Superior temporal gyrus (tissue), 1 donor: ENCODE measurements at regions not wholly inside any gene's neighbourhood (a gene's known extent, or its start where the extent isn't known, plus 50 kb on each side); places are given as distances from the start of the nearest gene placed in this dataset.
"Not testable (repeated sequence)": the region's sequence is repeated elsewhere in the genome, so short reads cannot be mapped to it uniquely, and the experiment has no call there.

Source experiments
- DNase-seq: peaks from one replicate; pipeline ENCODE4 v3.0.0-alpha.2; 2016; ENCODE audit errors: extremely low spot score

DNA sequence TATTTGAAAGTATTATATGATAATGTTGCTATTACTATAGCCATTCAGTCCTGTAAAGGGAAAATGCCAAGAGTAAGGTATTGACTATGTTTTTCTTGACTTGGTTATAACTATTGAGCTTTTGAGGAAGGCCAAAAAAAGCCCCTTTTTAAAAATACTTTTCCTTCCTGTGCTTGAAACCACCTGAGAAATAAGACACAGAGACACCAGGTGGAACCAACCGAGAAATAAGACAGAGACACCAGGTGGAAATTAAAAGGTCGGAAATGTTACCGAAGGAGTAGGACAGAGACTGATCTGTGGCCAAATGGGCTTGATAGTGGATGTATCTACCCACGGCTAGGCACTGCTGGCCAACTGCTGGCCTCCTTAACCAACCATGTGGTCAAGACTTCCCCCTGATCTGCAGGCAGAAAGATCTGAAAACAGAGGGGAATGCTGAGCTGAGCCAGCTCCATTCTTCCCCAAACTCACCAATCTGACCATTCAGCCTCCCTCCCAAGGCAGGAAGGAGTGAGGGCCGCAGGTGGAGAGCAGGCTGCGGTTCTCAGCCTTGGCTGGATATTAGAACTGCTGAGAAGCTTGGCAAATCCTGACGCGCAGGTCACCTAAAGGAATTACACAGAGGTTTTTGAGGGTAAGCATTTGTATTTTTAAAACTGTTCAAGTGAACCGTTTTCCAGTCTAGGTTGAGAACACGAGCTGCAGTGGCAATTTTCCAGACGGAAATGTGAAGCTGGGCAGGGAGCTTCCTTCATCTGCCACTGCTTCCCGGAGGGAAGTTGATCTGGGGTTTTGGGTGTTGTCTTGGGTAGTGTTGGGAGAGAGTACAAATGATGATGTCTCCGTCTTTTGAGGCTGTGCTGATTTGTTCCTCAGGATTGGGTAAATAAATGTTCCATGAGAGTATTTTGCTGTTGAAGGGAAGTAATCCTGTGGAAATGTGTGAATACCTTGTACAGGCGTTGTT is 121.7 kb upstream of the EXOC2 start:
- DNase-seq = no peak

DNA sequence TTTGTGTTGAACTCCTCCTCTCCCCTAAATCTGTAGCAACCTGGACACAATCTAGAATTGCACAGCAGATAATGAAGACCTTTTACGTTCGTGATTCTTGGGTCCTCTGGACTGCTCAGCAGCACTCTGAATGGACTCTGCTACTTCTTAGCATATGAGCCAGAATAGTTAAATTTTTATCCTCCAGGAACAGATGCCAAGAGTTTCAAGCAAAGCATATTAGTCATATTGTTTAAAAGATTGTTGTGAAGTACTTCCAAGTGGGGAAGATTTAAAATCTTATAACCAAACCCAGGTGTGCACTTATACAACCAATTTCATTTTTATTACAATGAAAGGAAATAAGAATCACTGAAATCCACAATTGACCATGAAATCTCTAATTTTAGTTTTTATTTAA is 118.9 kb upstream of the EXOC2 start:
- no peak for DNase-seq

DNA sequence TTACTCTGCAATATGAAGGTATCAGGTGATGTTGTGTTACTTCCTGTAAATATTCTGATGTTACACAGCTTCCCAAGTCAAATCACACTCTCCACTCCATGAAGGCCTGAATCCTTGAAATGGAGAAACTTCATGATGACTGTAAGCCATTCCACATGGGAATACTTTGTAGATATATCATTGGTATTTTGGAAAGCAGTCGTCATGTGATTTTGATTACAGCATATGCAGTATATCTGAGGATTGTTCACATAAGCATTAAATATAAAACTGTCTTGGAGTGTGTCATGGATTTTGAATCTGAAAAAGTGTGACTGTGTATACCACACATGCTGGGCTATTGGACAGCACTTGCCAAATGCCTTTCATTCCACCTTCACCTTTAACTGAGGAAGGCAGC is 118.3 kb upstream of the EXOC2 start:
- DNase-seq = no peak

DNA sequence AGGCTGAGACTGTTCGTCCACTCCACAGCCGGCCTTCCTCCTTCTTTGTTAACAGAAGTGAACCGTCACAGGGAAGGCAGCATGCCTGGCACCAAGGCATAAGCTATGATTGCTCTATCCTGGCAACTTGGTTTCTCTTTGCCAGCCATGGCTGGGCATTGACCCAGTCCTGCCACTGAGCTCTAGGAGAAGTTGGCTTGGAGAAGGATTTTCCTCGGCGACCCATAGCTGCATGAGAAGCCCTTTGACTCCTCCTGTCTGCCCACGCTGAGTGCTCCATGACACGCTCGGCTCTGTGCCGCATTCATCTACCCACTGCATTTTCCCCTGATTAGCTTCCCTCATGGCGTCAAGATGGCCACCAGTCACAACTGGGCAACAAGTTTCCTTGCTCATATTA is 111.8 kb upstream of the EXOC2 start:
- no peak for DNase-seq

- no peak for DNase-seq
Observed at GRCh38 chr6:804317-804716, 111.4 kb upstream of the EXOC2 start.

GRCh38 chr6:803191-803977 is 110.4 kb upstream of the EXOC2 start:
- no peak for DNase-seq

DNA sequence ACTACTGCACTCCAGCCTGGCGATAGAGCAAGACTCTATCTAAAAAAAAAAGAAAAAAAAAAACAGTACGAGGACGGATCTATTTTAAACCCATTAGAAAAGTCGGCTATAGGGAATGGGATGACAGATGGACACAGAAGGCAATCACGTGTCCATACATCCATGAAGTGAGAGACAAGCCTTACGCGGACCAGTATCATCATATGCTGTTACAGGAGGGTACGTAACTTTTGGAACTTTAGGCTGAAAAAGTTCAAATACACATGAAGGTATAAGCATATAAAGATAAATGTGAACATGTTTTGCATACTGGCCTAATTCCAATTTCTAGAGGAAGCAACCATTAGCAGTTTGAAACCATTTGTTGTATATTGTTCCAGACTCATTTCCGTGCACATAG is 109.8 kb upstream of the EXOC2 start:
- no peak for DNase-seq

DNA sequence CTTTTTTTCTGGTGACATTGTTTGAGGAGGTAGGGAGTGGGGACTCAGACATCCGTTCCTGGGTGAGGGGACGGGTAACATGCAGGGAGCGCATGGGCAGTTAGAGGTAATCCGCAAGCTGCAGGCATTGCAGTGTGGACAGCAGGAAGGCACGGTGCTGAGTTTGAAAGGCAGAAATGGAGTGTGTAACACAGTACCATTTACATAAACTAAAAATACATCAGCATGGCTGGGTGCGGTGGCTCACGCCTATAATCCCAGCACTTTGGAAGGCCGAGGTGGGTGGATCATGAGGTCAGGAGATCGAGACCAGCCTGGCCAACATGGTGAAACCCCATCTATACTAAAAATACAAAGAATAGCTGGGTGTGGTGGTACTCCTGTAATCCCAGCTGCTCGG is 109.3 kb upstream of the EXOC2 start:
- not testable (repeated sequence) for DNase-seq

DNA sequence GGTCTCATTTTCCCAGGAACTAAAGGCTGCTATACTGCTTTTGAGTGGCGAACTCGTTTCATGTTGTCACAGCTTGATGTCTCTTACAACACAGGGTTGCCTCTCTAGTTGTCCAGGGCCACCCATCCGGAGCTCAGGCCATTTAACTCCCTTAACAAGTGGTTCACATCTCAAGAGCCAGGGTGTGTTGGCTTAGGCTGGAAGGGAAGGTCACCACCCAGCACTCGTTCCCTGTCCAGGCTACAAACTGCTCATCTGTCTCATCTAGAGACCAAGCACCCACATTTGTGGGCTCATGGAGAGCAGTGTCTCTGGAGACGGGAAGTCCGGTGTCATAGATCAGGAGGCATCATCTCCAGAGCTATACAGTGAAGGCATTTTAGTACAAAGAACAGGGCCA is 106.8 kb upstream of the EXOC2 start:
- no peak for DNase-seq

DNA sequence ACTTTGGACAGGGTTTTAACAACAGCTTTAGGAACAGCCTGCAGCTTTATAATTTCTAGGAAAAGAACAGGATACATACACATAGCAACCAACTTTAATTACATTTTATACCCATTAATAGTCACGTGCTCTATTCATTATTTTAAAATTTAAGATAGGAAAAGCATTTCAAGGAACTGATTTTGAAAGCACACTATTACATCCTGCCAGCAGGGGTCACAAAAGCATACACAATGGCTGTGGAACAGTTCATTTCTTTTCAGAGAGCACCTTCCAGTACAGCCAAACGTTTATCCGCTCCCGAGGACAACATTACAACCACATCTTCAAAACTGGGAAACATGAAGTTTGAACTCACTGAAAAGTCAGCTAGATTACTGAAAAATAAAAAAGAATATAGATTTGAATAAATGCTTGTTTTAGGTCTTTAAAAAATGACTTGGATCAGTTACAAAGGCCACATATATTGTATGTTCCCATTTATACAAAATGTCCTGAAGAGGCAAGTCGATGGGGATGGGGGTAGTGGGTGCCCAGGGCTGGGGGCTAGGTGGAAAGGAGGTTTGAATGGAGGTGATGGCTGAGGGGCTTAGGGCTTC is 104.6 kb upstream of the EXOC2 start:
- DNase-seq = peak; percentile 82

DNA sequence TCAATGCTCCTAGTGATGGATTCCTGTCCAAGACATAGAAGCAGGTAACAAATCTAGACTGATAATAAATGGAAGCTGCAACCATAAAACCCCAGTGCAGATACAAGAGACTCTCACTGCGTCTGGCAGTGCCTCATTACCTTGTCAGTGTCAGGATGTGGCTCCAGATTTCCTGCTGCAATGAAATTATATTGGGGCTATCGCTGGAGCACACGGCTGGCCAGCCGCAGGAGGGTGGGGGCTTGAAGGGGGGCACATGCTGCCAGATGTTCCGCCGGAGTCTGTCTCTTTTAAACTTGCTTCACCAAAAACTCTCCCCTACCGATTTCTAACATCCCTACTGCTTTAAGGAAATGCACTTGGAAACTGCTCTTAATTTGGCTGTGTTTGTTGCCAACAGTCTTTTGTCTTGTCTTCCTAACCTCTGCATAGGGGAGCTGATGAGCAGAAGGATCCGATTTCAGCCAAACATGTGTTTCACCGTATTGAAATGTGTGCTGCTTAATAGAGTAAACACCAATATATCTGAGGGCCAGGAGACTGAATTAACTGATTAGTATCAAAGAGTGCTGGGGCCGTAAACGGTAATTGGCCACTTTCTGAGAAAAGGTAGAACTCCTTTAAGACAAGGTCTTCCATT is 102.2 kb upstream of the EXOC2 start:
- DNase-seq = no peak

DNA sequence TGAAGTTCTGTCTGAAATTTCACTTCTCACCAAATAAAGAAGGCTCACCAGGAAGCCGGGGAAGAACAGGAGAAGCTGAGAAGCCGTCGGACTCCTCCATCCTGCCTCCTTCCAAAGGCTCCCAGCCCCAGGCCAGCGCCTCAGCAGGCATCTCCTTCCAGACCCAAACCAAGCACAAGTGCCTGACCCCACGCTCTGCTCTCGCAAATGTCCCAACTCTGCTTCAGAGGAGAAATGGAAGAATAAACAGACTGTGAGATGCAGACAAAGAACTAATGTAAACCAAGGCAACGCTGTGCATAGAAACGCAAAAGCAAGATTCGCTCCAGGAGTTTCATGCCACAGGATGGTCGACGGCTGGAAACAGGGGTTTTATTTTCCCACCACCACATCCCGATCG is 100.3 kb upstream of the EXOC2 start:
- no peak for DNase-seq

DNA sequence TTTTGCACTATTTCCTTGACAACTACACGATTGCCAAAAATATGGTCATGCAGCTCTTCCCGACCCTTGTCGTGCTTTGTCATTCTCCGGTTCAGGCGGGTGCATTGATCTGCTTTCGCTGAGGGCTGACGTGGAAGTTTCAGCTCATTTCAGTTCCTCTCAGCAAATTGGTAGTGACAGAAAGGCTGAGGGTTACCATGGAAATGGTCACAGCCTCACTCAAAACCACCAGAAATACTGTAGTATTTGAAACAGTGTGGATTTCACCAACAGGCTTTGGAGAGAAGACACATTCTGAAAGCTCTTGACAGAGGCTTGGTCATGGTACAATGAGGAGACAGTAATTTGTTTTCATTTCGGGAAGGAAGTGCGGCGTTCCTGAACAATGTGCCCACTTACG is 99.7 kb upstream of the EXOC2 start:
- DNase-seq = peak; percentile 26

DNA sequence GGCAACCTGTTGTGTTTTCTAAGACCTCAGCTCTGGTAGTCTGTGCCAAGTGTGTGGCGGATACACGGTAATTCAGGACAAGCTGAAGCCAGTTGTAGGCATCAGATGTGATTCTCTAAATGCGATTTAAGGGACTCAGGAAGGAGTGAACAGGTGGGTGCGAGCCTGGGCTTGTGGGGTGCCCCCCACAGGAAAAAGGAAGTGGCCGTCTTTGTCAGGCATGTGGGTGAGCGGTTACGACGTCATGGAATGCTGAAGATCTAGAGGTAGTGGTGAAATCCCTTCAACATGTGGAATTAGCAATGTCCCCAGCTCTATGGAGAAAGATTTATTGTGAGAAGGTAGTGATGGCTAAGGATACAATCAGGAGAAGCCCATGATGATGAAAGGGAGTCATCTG is 95.1 kb upstream of the EXOC2 start:
- DNase-seq = no peak

GRCh38 chr6:786946-787763 is 94.2 kb upstream of the EXOC2 start:
- DNase-seq = no peak

DNA sequence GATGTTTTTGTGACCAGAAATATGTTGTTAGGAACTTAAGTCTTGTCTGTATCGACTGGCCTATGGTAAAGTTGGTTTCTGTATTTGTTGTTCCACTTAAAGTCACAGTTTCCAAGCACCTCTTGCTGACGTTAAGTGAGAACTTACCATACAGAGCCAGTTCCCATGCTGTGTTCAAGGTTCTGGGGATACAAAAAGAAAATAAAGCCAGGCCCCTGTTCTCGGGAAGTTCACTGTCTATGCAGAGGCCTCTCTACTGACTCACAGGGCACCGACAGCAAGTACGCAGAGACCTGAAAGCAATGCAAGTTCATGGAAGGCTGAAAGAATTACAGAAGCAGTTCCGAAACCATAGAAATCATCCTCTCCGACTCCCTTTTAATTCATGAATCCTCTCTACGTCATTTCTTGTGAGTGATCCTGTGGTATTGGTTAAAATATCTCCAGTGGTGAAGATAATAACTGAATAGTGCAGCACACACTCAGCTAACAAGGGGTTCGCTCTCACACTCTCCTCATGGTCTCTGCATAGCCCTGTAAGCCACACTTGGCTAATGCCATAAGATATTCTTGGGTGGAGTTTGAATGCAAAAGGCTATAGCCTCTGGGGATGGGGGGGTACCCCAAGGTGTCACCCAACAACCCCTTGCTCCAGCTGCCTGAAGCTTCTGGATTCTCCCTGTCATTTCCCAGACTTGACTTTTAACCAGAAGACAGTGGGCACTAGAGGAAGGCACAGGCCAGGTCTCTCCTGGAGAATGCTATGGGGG is 91.2 kb upstream of the EXOC2 start:
- no peak for DNase-seq

DNA sequence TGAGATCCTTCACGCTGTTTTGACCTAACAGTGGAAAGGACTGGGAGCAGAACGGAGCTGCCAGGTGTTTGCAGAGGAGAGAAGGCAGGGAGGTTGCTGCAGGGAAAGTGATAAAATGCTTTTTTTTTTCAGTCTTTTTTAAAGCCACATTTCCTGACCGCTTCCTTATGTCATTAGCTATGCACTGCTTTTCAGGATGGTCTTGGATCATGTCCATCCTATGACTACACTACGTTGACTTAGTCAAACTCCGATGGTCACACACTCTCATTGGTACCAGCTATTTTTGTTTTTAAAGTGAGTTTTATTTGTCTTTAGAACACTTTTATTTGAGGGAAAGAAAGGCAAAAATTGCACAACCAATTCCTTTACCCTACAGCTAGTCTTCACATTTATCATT is 89.2 kb upstream of the EXOC2 start:
- DNase-seq = no peak

GRCh38 chr6:781350-781961 is 88.5 kb upstream of the EXOC2 start:
- no peak for DNase-seq

- no peak for DNase-seq
Observed at GRCh38 chr6:780706-781105, 87.8 kb upstream of the EXOC2 start.

- DNase-seq = no peak
Observed at GRCh38 chr6:776951-777350, 84.0 kb upstream of the EXOC2 start.
